Ovary (tissue), 3 donors: ENCODE measurements at regions not wholly inside any gene's neighbourhood (a gene's known extent, or its start where the extent isn't known, plus 50 kb on each side); places are given as distances from the start of the nearest gene placed in this dataset.

ENCODE experiments used
- CTCF ChIP-seq, 3 donors: fragments of 450-650 bp in 2 of 3; fragments of 200-600 bp in 1 of 3; IDR thresholded peaks; one replicate each; pipeline versions ENCODE4 v1.5.1 to v1.8.0; 2016 to 2022; ENCODE audit warnings: antibody characterized with exemption in 3 of 3, mild to moderate bottlenecking in 1 of 3
- EP300 ChIP-seq: sonication (generic); formaldehyde crosslinking; IDR thresholded peaks from one replicate; pipeline ENCODE4 v1.6.1; 2017; ENCODE audit warnings: antibody characterized with exemption
- POLR2A ChIP-seq: fragments of 450-650 bp; IDR thresholded peaks from one replicate; pipeline ENCODE4 v1.6.1; 2017; ENCODE audit warnings: antibody characterized with exemption, mild to moderate bottlenecking, moderate library complexity
- donor health status: DM: no; HTN: no; CAD: no.

GRCh38 chr16:79331066-79331465 lies 269.5 kb downstream of the MAF start:
- TF ChIP-seq POLR2A (no peak), CTCF (IDR thresholded peaks at IDR 0.05) (no peak), EP300 (no peak)
